ENCODE measurements at regions not wholly inside any gene's neighbourhood (a gene's known extent, or its start where the extent isn't known, plus 50 kb on each side); places are given as distances from the start of the nearest gene placed in this dataset.

DNA sequence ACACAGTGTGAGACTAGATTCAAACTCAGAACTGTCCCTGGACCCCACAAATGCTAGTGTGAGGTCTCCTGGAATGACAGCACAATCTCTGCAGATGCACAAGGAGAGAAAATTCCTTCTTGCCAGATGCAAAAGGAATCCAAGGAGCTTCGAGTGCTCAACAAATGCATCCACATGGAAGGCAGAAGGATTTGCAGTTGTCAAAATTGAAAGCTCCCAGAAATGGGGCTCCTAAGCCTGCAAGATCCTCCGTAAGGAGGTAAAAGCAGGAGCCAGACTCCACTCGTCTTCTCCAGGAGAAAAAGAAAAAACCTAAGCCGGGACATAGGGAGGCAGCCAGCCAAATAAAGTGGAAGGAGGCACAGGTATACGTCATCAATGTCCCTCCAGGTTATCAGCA lies 355.0 kb upstream of the KLHL29 start (continued):
- TF ChIP-seq NR2C2 (CRISPR knock-in tag; IDR thresholded peaks at IDR 0.05), result no peak

DNA sequence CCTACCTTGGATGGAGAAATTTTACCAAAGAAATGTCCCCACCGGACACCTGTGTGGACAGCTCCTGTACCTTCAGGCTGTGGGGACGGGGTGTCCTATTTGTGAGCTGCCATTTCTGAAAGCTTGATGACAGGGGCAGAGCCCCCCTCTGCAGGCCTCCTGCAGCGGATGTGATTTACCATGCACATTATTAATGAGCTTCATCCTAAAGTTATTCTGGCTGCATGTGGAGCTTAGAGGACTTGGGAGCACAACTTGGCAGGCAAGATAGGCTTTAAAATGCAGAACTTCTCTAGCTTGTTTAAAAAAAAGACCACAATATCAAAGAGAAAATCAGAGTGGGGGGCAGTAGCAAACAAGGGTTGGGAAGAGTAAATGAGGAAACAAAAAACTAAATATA lies 350.0 kb upstream of the KLHL29 start:
- ChIA-PET CTCF (interaction anchor here (0.7 to 1.4 kb wide), 2 partner anchors 130 to 679 kb away, joined by 3 to 4 read pairs; no protein-coding TSS in a partner anchor), POLR2A (no interaction called here)
- peaks cover 13% of the 10 kb centered on the region for H3K4me1 Mint-ChIP-seq
- DNase-seq (ENCODE audit: low spot score), result no peak
- no peaks in the 10 kb centered on the region for H3K36me3 Mint-ChIP-seq
- no peaks in the 10 kb centered on the region for H3K27me3 Mint-ChIP-seq (ENCODE audit: low read depth)
- H3K9me3 Mint-ChIP-seq, result peaks cover 3% of the 10 kb centered on the region; the same call in 1 of the 2 replicates
- no peak overlapping the region for H3K4me3 Mint-ChIP-seq
- H3K27ac Mint-ChIP-seq, result no peak overlapping the region
- no peak for ATAC-seq
- no peak for TF ChIP-seq SMAD3 (CRISPR knock-in tag; IDR thresholded peaks at IDR 0.05; ENCODE audit: borderline replicate concordance)
- no peak for TF ChIP-seq TEAD1 (CRISPR knock-in tag; IDR thresholded peaks at IDR 0.05)

DNA sequence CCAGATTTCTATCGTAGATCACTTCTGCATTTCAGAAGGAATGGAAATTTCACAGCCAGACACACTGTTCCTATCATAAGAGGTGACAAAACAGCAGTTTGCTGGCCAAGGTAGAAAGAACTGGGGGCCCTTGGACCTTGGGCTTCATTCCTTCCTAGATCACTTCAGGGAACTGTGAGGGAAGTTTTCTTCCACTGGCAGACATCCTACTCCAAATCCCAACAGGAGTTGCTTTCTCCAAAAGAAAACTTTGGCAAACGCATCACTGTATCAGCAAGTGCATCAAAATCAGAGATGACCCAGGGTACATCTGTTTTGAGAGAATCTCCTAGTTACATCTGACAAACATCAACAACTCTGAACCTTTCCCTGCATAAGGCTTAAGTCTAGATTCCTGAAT lies 348.4 kb upstream of the KLHL29 start:
- Mint-ChIP-seq H3K9me3 (peaks cover 3% of the 10 kb centered on the region; the same call in 1 of the 2 replicates), H3K27ac (no peak overlapping the region), H3K27me3 (ENCODE audit: low read depth) (no peaks in the 10 kb centered on the region), H3K36me3 (no peaks in the 10 kb centered on the region), H3K4me3 (no peak overlapping the region), H3K4me1 (peaks cover 13% of the 10 kb centered on the region)
- ChIA-PET CTCF (no interaction called here), POLR2A (no interaction called here)
- ATAC-seq (no peak), DNase-seq (ENCODE audit: low spot score) (no peak)
- TF ChIP-seq ZBTB21 (CRISPR knock-in tag; IDR thresholded peaks at IDR 0.05; ENCODE audit: borderline replicate concordance) (no peak), TP53 (CRISPR knock-in tag; IDR thresholded peaks at IDR 0.05) (no peak), TEAD1 (CRISPR knock-in tag; IDR thresholded peaks at IDR 0.05) (no peak), ZNF416 (CRISPR knock-in tag; IDR thresholded peaks at IDR 0.05) (no peak)
- TF ChIP-seq, protein P1, sequence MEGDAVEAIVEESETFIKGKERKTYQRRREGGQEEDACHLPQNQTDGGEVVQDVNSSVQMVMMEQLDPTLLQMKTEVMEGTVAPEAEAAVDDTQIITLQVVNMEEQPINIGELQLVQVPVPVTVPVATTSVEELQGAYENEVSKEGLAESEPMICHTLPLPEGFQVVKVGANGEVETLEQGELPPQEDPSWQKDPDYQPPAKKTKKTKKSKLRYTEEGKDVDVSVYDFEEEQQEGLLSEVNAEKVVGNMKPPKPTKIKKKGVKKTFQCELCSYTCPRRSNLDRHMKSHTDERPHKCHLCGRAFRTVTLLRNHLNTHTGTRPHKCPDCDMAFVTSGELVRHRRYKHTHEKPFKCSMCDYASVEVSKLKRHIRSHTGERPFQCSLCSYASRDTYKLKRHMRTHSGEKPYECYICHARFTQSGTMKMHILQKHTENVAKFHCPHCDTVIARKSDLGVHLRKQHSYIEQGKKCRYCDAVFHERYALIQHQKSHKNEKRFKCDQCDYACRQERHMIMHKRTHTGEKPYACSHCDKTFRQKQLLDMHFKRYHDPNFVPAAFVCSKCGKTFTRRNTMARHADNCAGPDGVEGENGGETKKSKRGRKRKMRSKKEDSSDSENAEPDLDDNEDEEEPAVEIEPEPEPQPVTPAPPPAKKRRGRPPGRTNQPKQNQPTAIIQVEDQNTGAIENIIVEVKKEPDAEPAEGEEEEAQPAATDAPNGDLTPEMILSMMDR (IDR thresholded peaks at IDR 0.05), result no peak
- TF ChIP-seq, protein P2, sequence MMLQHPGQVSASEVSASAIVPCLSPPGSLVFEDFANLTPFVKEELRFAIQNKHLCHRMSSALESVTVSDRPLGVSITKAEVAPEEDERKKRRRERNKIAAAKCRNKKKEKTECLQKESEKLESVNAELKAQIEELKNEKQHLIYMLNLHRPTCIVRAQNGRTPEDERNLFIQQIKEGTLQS (CRISPR knock-in tag; conservative IDR thresholded peaks at IDR 0.05), result no peak
- TF ChIP-seq, protein P3, sequence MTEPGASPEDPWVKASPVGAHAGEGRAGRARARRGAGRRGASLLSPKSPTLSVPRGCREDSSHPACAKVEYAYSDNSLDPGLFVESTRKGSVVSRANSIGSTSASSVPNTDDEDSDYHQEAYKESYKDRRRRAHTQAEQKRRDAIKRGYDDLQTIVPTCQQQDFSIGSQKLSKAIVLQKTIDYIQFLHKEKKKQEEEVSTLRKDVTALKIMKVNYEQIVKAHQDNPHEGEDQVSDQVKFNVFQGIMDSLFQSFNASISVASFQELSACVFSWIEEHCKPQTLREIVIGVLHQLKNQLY (CRISPR knock-in tag; IDR thresholded peaks at IDR 0.05), result no peak

DNA sequence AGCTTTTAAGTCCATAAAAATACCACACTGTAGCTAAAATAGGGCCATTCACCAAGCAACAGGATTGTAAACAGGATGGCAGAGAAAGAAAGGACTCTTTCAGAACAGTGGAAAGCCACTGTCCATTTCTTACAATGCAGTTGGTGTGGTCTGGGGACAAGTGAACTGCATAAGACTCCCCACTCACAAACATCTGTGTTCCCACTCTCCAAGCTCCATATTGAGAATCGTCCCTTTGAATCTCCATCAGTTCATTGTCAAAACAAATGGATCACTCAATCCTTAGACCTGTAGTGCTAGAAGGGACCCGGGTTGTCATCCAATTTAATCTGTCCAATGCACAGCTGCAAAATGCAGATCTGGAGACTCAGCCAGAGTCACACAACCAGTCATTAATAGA lies 347.4 kb upstream of the KLHL29 start:
- ATAC-seq, result no peak
- Mint-ChIP-seq H3K9me3 (peaks cover 3% of the 10 kb centered on the region; the same call in 1 of the 2 replicates), H3K4me3 (no peak overlapping the region), H3K4me1 (peaks cover 13% of the 10 kb centered on the region), H3K27ac (no peak overlapping the region), H3K36me3 (no peaks in the 10 kb centered on the region), H3K27me3 (ENCODE audit: low read depth) (no peaks in the 10 kb centered on the region)
- POLR2A ChIA-PET, result no interaction called here
- no peak for DNase-seq (ENCODE audit: low spot score)
- CTCF ChIA-PET, result no interaction called here
- TF ChIP-seq, protein P4, sequence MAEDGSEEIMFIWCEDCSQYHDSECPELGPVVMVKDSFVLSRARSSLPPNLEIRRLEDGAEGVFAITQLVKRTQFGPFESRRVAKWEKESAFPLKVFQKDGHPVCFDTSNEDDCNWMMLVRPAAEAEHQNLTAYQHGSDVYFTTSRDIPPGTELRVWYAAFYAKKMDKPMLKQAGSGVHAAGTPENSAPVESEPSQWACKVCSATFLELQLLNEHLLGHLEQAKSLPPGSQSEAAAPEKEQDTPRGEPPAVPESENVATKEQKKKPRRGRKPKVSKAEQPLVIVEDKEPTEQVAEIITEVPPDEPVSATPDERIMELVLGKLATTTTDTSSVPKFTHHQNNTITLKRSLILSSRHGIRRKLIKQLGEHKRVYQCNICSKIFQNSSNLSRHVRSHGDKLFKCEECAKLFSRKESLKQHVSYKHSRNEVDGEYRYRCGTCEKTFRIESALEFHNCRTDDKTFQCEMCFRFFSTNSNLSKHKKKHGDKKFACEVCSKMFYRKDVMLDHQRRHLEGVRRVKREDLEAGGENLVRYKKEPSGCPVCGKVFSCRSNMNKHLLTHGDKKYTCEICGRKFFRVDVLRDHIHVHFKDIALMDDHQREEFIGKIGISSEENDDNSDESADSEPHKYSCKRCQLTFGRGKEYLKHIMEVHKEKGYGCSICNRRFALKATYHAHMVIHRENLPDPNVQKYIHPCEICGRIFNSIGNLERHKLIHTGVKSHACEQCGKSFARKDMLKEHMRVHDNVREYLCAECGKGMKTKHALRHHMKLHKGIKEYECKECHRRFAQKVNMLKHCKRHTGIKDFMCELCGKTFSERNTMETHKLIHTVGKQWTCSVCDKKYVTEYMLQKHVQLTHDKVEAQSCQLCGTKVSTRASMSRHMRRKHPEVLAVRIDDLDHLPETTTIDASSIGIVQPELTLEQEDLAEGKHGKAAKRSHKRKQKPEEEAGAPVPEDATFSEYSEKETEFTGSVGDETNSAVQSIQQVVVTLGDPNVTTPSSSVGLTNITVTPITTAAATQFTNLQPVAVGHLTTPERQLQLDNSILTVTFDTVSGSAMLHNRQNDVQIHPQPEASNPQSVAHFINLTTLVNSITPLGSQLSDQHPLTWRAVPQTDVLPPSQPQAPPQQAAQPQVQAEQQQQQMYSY (CRISPR knock-in tag; IDR thresholded peaks at IDR 0.05), result no peak
- TF ChIP-seq, protein P5, sequence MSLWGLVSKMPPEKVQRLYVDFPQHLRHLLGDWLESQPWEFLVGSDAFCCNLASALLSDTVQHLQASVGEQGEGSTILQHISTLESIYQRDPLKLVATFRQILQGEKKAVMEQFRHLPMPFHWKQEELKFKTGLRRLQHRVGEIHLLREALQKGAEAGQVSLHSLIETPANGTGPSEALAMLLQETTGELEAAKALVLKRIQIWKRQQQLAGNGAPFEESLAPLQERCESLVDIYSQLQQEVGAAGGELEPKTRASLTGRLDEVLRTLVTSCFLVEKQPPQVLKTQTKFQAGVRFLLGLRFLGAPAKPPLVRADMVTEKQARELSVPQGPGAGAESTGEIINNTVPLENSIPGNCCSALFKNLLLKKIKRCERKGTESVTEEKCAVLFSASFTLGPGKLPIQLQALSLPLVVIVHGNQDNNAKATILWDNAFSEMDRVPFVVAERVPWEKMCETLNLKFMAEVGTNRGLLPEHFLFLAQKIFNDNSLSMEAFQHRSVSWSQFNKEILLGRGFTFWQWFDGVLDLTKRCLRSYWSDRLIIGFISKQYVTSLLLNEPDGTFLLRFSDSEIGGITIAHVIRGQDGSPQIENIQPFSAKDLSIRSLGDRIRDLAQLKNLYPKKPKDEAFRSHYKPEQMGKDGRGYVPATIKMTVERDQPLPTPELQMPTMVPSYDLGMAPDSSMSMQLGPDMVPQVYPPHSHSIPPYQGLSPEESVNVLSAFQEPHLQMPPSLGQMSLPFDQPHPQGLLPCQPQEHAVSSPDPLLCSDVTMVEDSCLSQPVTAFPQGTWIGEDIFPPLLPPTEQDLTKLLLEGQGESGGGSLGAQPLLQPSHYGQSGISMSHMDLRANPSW (CRISPR knock-in tag; conservative IDR thresholded peaks at IDR 0.05; ENCODE audit: low read depth), result no peak
- TF ChIP-seq TP53 (CRISPR knock-in tag; IDR thresholded peaks at IDR 0.05) (no peak), SOX15 (CRISPR knock-in tag; IDR thresholded peaks at IDR 0.05) (no peak), GRHL2 (CRISPR knock-in tag; IDR thresholded peaks at IDR 0.05; ENCODE audit: insufficient replicate concordance, severe bottlenecking) (no peak)
- TF ChIP-seq, protein P6, sequence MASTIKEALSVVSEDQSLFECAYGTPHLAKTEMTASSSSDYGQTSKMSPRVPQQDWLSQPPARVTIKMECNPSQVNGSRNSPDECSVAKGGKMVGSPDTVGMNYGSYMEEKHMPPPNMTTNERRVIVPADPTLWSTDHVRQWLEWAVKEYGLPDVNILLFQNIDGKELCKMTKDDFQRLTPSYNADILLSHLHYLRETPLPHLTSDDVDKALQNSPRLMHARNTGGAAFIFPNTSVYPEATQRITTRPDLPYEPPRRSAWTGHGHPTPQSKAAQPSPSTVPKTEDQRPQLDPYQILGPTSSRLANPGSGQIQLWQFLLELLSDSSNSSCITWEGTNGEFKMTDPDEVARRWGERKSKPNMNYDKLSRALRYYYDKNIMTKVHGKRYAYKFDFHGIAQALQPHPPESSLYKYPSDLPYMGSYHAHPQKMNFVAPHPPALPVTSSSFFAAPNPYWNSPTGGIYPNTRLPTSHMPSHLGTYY (CRISPR knock-in tag; IDR thresholded peaks at IDR 0.05), result no peak
- TF ChIP-seq, protein P7, sequence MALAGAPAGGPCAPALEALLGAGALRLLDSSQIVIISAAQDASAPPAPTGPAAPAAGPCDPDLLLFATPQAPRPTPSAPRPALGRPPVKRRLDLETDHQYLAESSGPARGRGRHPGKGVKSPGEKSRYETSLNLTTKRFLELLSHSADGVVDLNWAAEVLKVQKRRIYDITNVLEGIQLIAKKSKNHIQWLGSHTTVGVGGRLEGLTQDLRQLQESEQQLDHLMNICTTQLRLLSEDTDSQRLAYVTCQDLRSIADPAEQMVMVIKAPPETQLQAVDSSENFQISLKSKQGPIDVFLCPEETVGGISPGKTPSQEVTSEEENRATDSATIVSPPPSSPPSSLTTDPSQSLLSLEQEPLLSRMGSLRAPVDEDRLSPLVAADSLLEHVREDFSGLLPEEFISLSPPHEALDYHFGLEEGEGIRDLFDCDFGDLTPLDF (CRISPR knock-in tag; IDR thresholded peaks at IDR 0.05), result no peak
- TF ChIP-seq, protein P8, sequence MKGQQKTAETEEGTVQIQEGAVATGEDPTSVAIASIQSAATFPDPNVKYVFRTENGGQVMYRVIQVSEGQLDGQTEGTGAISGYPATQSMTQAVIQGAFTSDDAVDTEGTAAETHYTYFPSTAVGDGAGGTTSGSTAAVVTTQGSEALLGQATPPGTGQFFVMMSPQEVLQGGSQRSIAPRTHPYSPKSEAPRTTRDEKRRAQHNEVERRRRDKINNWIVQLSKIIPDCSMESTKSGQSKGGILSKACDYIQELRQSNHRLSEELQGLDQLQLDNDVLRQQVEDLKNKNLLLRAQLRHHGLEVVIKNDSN (CRISPR knock-in tag; IDR thresholded peaks at IDR 0.05), result no peak
- TF ChIP-seq, protein P9, sequence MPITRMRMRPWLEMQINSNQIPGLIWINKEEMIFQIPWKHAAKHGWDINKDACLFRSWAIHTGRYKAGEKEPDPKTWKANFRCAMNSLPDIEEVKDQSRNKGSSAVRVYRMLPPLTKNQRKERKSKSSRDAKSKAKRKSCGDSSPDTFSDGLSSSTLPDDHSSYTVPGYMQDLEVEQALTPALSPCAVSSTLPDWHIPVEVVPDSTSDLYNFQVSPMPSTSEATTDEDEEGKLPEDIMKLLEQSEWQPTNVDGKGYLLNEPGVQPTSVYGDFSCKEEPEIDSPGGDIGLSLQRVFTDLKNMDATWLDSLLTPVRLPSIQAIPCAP (CRISPR knock-in tag; IDR thresholded peaks at IDR 0.05), result no peak

Measured in WTC11 (cell line).